Neural cell (in vitro differentiated cells): ENCODE measurements at regions not wholly inside any gene's neighbourhood (a gene's known extent, or its start where the extent isn't known, plus 50 kb on each side); places are given as distances from the start of the nearest gene placed in this dataset.

Experiments used
- H2AFZ ChIP-seq: fragments of 200-600, 300-800 bp; sonication (generic), shearing (Covaris generic); 2 replicates; pipeline ENCODE4 v1.6.0; 2014; ENCODE audit warnings: low read depth, mild to moderate bottlenecking, antibody characterized with exemption, low read length, moderate library complexity
- H3F3A ChIP-seq: fragments of 200-600 bp; shearing (Covaris generic); 2 replicates; pipeline ENCODE4 v1.6.1; 2016; ENCODE audit warnings: mild to moderate bottlenecking, moderate library complexity, mixed read lengths, antibody characterized with exemption, low read length; ENCODE audit not compliant: insufficient read depth, poor library complexity, severe bottlenecking
- H3K27ac ChIP-seq: fragments of 200-600, 300-800 bp; sonication (generic), shearing (Covaris generic); 2 replicates; pipeline ENCODE4 v1.5.1; 2014; ENCODE audit warnings: mild to moderate bottlenecking, low read length, moderate library complexity
- H3K27me3 ChIP-seq: fragments of 300-800, 200-600 bp; sonication (generic), shearing (Covaris generic); 2 replicates; pipeline ENCODE4 v1.6.0; 2014; ENCODE audit warnings: mild to moderate bottlenecking, low read depth, low read length, moderate library complexity; ENCODE audit not compliant: insufficient read depth
- H3K36me3 ChIP-seq: fragments of 300-800, 200-600 bp; sonication (generic), shearing (Covaris generic); 2 replicates; pipeline ENCODE4 v1.5.1; 2014; ENCODE audit warnings: mild to moderate bottlenecking, antibody characterized with exemption, low read length, moderate library complexity; ENCODE audit not compliant: insufficient read depth
- H3K4me2 ChIP-seq: fragments of 300-800, 200-600 bp; sonication (generic), shearing (Covaris generic); 2 replicates; pipeline ENCODE4 v1.6.0; 2014; ENCODE audit warnings: mild to moderate bottlenecking, low read length
- H3K4me3 ChIP-seq: fragments of 300-800, 200-600 bp; sonication (generic), shearing (Covaris generic); 2 replicates; pipeline ENCODE4 v1.5.1; 2014; ENCODE audit warnings: mild to moderate bottlenecking, low read length, moderate library complexity
- H3K79me2 ChIP-seq: fragments of 200-600 bp; shearing (Covaris generic); replicated peaks from 2 replicates; pipeline ENCODE4 v1.6.0; 2014; ENCODE audit warnings: mild to moderate bottlenecking, low read length, moderate library complexity; ENCODE audit not compliant: insufficient read depth
- H3K9ac ChIP-seq: fragments of 300-800, 200-600 bp; sonication (generic), shearing (Covaris generic); 2 replicates; pipeline ENCODE4 v1.6.1; 2016; ENCODE audit warnings: mild to moderate bottlenecking, low read length, mixed read lengths
- H3K9me2 ChIP-seq: fragments of 200-600 bp; shearing (Covaris generic); 2 replicates; pipeline ENCODE4 v1.6.1; 2016; ENCODE audit warnings: mild to moderate bottlenecking, low read length, mixed read lengths; ENCODE audit not compliant: insufficient read depth
- H3K9me3 ChIP-seq: fragments of 200-600, 300-800 bp; sonication (generic), shearing (Covaris generic); 2 replicates; pipeline ENCODE4 v1.6.1; 2016; ENCODE audit warnings: mild to moderate bottlenecking, mixed run types, low read length, moderate library complexity, mixed read lengths
- H4K20me1 ChIP-seq: fragments of 200-600 bp; shearing (Covaris generic); 2 replicates; pipeline ENCODE4 v1.6.1; 2016; ENCODE audit warnings: mild to moderate bottlenecking, mixed run types; ENCODE audit not compliant: insufficient read depth
- EP300 ChIP-seq: fragments of 450-650 bp; conservative IDR thresholded peaks from 2 replicates; pipeline ENCODE4 v1.6.1; 2014; ENCODE audit warnings: antibody characterized with exemption, mild to moderate bottlenecking, moderate library complexity; ENCODE audit not compliant: poor library complexity, severe bottlenecking
- EZH2 ChIP-seq: fragments of 200-600, 300-800 bp; shearing (Covaris generic), sonication (generic); IDR thresholded peaks from 2 replicates; pipeline ENCODE4 v1.6.1; 2014; ENCODE audit warnings: antibody characterized with exemption, low read length, borderline replicate concordance, mild to moderate bottlenecking; ENCODE audit not compliant: insufficient read depth, poor library complexity, severe bottlenecking
- MXI1 ChIP-seq: fragments of 450-650 bp; conservative IDR thresholded peaks from 2 replicates; pipeline ENCODE4 v1.6.1; 2014; ENCODE audit warnings: antibody characterized with exemption, mild to moderate bottlenecking; ENCODE audit not compliant: poor library complexity, severe bottlenecking
- POLR2AphosphoS5 ChIP-seq: IDR thresholded peaks from 2 replicates; pipeline ENCODE4 v1.6.1; 2012
- RAD21 ChIP-seq: fragments of 450-650 bp; conservative IDR thresholded peaks from 2 replicates; pipeline ENCODE4 v1.6.1; 2014; ENCODE audit warnings: antibody characterized with exemption, mild to moderate bottlenecking, moderate library complexity
- SMC3 ChIP-seq: fragments of 450-650 bp; conservative IDR thresholded peaks from 2 replicates; pipeline ENCODE4 v1.6.1; 2014; ENCODE audit warnings: antibody characterized with exemption, mild to moderate bottlenecking, moderate library complexity; ENCODE audit not compliant: poor library complexity
- TAF1 ChIP-seq: IDR thresholded peaks from 2 replicates; pipeline ENCODE4 v1.6.1; 2012; ENCODE audit warnings: low read depth
- TF ChIP-seq, protein P1 (sequence below): fragments of 450-650 bp; IDR thresholded peaks from 2 replicates; pipeline ENCODE4 v1.5.1; 2014; ENCODE audit warnings: antibody characterized with exemption, mild to moderate bottlenecking, moderate library complexity; ENCODE audit not compliant: poor library complexity, severe bottlenecking
- TF ChIP-seq, protein P2 (sequence below): IDR thresholded peaks from 2 replicates; pipeline ENCODE4 v1.6.1; 2012; ENCODE audit warnings: borderline replicate concordance

DNA sequence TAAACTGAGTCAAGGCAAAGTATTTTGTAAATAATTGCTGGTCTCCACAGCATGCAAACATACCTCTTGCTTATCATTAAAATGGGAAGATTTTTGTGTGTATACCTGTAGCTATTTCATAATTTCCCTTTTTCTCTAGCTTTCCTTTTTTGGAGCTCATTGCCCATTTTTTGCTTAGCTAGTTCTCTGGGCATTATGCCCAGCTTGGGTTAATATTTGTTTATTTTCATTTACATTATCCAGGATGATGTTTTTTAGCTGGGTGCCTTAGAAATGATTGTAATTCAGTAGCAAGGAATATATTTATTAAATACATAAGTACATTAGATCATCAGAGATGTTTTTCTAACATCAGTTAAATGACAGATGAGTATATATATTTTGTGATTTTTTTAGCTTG, 1271.7 kb upstream of the GBE1 start:
- Histone ChIP-seq H3K4me3 (no peak overlapping the region), H3K9me3 (no peaks in the 10 kb centered on the region), H3F3A (no peaks in the 10 kb centered on the region), H3K27me3 (no peaks in the 10 kb centered on the region), H2AFZ (no peak overlapping the region), H3K9me2 (no peaks in the 10 kb centered on the region), H4K20me1 (no peaks in the 10 kb centered on the region), H3K27ac (no peak overlapping the region), H3K4me2 (no peak overlapping the region), H3K79me2 (no peaks in the 10 kb centered on the region), H3K36me3 (no peaks in the 10 kb centered on the region), H3K9ac (no peak overlapping the region)
- TF ChIP-seq EP300 (no peak), EZH2 (no peak), SMC3 (no peak), MXI1 (no peak), POLR2AphosphoS5 (no peak), RAD21 (no peak), TAF1 (no peak)
- TF ChIP-seq, protein P1, sequence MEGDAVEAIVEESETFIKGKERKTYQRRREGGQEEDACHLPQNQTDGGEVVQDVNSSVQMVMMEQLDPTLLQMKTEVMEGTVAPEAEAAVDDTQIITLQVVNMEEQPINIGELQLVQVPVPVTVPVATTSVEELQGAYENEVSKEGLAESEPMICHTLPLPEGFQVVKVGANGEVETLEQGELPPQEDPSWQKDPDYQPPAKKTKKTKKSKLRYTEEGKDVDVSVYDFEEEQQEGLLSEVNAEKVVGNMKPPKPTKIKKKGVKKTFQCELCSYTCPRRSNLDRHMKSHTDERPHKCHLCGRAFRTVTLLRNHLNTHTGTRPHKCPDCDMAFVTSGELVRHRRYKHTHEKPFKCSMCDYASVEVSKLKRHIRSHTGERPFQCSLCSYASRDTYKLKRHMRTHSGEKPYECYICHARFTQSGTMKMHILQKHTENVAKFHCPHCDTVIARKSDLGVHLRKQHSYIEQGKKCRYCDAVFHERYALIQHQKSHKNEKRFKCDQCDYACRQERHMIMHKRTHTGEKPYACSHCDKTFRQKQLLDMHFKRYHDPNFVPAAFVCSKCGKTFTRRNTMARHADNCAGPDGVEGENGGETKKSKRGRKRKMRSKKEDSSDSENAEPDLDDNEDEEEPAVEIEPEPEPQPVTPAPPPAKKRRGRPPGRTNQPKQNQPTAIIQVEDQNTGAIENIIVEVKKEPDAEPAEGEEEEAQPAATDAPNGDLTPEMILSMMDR, result no peak
- TF ChIP-seq, protein P2, sequence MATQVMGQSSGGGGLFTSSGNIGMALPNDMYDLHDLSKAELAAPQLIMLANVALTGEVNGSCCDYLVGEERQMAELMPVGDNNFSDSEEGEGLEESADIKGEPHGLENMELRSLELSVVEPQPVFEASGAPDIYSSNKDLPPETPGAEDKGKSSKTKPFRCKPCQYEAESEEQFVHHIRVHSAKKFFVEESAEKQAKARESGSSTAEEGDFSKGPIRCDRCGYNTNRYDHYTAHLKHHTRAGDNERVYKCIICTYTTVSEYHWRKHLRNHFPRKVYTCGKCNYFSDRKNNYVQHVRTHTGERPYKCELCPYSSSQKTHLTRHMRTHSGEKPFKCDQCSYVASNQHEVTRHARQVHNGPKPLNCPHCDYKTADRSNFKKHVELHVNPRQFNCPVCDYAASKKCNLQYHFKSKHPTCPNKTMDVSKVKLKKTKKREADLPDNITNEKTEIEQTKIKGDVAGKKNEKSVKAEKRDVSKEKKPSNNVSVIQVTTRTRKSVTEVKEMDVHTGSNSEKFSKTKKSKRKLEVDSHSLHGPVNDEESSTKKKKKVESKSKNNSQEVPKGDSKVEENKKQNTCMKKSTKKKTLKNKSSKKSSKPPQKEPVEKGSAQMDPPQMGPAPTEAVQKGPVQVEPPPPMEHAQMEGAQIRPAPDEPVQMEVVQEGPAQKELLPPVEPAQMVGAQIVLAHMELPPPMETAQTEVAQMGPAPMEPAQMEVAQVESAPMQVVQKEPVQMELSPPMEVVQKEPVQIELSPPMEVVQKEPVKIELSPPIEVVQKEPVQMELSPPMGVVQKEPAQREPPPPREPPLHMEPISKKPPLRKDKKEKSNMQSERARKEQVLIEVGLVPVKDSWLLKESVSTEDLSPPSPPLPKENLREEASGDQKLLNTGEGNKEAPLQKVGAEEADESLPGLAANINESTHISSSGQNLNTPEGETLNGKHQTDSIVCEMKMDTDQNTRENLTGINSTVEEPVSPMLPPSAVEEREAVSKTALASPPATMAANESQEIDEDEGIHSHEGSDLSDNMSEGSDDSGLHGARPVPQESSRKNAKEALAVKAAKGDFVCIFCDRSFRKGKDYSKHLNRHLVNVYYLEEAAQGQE, result no peak

DNA sequence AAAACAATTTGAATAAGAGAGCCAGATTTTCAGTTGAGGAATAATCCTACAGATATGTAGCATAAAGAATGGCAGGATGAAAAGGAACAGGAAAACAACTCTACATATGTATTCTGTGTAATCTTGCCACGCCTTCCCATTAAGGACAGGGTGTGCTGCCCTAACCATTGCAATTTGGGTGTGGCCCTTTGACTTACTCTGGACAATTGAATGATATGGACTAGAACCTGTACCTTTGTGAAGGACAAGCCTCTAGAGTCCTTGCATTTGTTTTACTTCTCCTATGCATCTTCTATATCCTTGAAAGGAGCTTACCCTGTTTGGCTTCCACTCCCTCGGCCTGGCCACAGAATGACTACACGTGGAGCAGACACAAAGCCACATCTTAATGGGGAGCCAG, 1261.6 kb upstream of the GBE1 start:
- Histone ChIP-seq H3K9me2 (no peaks in the 10 kb centered on the region), H4K20me1 (no peaks in the 10 kb centered on the region), H3K9me3 (no peaks in the 10 kb centered on the region), H3K9ac (no peak overlapping the region), H3K27ac (no peak overlapping the region), H3K4me2 (no peak overlapping the region), H3K4me3 (no peak overlapping the region), H3F3A (no peaks in the 10 kb centered on the region), H2AFZ (no peak overlapping the region), H3K36me3 (no peaks in the 10 kb centered on the region), H3K27me3 (no peaks in the 10 kb centered on the region), H3K79me2 (no peaks in the 10 kb centered on the region)
- TF ChIP-seq POLR2AphosphoS5, result no peak
- TF ChIP-seq, protein P2, result no peak
- no peak for TF ChIP-seq RAD21
- no peak for TF ChIP-seq TAF1
- no peak for TF ChIP-seq EP300
- TF ChIP-seq, protein P1, result no peak
- TF ChIP-seq EZH2, result no peak
- no peak for TF ChIP-seq MXI1
- no peak for TF ChIP-seq SMC3
